NCI-H446 (cell line): ENCODE measurements at regions not wholly inside any gene's neighbourhood (a gene's known extent, or its start where the extent isn't known, plus 50 kb on each side); places are given as distances from the start of the nearest gene placed in this dataset.

Experiments
- DNase-seq, 2 experiments: peaks; one replicate each; lab custom pipeline; 2025; lab: John Stamatoyannopoulos, UW

GRCh38 chr3:174776123-174776522 lies 83.0 kb upstream of the NAALADL2 start:
- DNase-seq = no peak

GRCh38 chr3:174776636-174777035 lies 82.5 kb upstream of the NAALADL2 start:
- DNase-seq = no peak

- DNase-seq = no peak
These were observed 81.3 kb upstream of the NAALADL2 start for GRCh38 chr3:174777813-174778212.

- DNase-seq = no peak
These were observed 75.6 kb upstream of the NAALADL2 start for GRCh38 chr3:174783502-174783901.

DNA sequence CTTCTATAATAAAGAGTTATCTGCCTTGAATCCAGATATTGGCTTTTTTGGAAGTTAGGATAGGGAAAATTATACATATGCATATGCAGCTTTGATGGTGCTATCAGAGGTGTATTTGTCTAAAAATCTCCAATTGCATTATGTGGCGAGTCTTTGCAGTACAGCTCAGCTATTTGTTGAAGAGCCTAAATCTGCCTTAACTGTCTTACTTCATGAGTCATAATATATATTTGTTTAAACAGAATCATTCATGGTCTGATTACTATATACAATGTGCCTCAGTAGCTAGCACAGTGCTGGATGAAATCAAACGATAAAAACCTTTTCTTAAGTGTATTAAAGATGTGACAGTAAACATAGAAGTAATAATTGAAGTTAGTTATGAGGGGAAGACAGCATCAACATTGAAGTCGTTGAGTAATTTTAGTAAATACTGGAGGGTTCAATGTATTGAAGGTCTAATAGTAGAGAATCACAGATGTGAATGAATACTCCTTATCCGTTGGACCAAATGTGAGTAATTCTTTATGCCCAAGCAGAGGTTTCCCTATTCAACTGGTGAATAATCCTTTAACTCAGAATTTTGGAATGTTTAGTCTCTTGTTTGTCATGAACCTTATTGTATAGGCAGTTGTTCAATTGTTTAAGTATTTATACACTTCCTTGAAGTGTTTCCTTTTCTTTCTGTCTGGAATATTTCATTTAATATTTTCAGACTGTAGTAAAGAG lies 74.8 kb upstream of the NAALADL2 start:
- DNase-seq = no peak

DNA sequence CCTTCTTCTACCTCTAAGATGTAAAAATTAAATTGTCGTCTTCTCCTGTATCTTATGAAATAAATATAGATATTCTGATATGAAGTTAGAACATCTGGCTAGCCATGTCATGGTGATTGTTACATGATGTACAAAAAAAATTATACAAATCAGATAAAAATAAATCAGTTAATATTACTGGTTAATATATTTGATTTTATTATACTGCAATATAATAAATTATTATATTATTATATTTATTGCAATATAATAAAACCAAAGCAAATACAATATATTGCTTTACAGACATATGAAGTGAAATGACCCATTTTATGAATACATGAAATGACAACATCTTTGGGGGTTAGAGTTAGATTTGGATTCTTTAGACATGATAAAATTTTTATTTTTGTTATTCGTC lies 72.3 kb upstream of the NAALADL2 start:
- DNase-seq = no peak

DNA sequence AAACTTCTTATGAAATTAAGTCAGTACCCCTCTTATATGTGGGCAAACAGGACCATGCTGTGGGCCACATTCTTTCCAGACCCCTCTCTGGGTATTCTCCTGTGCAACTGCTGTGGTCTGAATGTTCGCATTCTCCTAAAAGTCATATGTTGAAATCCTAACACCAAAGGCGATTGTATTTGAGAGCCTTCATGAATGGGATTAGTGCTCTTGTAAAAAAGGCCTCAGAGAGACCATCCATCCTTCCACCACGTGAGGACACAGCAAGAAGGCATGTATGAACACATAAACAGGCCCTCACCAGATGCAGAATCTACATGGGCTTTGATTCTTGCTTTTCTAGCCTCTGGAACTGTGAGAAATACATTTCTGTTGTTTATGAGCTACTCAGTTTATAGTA lies 68.0 kb upstream of the NAALADL2 start:
- no peak for DNase-seq

DNA sequence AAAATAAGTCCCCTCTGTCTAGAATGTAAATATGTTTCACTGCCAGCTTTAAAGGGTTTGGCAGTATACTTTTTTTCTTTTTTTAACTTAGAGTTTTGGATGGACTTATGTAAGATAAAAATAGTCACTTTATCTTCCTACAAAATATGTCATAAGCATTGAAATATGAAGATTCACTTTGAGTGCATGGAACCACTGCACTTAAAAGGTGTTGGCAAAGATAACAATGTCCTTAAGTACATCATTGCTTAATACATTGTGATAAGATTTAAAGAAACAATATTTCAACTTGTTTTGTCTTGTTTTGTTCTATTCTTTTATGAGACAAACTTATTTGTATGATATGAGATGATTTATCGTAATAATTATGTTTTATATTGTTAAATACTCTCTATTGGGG lies 66.3 kb upstream of the NAALADL2 start:
- DNase-seq = no peak
